Embryonic facial prominence (tissue), 1 donor: ENCODE measurements at regions not wholly inside any gene's neighbourhood (a gene's known extent, or its start where the extent isn't known, plus 50 kb on each side); places are given as distances from the start of the nearest gene placed in this dataset.
"Not testable (repeated sequence)": the region's sequence is repeated elsewhere in the genome, so short reads cannot be mapped to it uniquely, and the experiment has no call there.

ENCODE experiments used
- DNase-seq: peaks from one replicate; pipeline ENCODE4 v3.0.0-alpha.2; 2016; ENCODE audit errors: extremely low spot score

- no peak for DNase-seq
Measured at GRCh38 chr6:86476311-86476710, 461.0 kb upstream of the HTR1E start.

DNA sequence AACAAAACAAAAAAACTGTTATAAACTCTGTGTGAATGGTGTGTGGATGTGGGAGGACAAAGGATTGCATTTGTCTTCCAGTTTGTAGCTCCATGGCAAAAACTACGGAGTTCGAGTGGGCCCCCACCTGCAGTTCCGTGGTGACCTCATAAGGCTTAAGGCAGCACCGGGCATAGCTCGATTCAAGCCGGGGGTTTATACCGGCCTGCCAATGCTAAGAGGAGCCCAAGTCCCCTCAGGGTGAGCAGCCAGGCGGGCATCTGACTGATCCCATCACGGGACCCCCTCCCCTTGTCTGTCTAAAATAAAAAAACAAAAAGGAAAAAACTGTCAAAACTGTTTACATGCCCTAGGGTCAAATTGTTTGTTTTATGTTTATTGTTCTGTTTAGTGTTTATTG lies 463.2 kb upstream of the HTR1E start:
- DNase-seq: no peak

DNA sequence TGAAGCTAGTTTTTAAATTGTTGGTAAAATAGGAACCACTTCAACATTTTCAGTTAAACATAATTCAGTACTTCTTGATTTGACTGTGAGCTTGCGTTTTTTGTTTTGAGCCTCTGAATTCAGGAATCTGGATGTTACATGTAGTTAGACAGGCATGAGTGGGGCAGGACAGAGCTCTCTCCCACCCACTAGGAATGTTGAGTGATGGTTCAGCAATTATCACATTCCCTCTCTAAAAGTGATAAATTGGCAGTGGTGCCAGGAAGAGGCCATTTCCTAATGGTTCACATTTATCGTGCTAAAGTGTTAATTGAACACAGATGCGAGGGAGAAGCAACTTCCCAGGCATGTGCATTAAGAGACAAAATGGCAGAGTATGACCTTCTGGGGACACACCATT lies 465.5 kb upstream of the HTR1E start:
- DNase-seq: no peak

DNA sequence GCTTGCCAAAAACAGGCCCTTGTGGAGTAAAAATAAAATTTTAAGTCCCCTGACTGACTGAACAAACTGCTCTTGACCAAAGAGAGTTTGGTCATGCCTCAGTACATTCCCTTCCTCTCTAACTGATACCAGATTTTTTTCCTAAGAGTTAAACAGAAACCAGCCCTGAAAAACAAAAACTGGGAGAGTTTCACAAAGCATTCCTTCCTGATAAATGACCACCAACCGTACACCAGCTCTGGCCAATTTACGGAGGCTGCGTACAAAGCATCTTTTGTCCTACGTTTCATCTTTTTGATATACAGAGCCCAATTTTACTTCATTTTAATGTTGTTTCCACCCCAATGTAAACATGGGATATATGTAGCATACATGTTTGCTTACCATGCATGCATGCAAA lies 477.4 kb upstream of the HTR1E start:
- no peak for DNase-seq

- DNase-seq: no peak
Measured at GRCh38 chr6:86456821-86457220, 480.5 kb upstream of the HTR1E start.

DNA sequence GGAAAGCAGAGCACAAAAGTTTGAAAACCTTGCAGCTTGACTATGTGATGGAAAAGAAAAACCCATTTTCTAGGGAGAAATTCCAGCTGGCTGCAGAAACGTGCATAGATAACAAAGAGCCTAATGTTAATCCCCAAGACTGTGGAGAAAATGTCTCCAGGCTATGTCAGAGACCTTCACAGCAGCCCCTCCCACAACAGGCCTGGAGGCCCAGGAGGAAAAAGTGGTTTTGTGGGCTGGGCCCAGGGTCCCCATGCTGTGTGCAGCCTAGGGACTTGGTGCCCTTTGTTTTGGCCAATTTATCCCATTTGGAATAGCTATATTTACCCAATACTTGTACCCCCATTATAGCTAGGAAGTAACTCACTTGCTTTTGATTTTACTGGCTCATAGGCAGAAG lies 484.1 kb upstream of the HTR1E start:
- DNase-seq: no peak

- DNase-seq: no peak
Measured at GRCh38 chr6:86448398-86448797, 488.9 kb upstream of the HTR1E start.

DNA sequence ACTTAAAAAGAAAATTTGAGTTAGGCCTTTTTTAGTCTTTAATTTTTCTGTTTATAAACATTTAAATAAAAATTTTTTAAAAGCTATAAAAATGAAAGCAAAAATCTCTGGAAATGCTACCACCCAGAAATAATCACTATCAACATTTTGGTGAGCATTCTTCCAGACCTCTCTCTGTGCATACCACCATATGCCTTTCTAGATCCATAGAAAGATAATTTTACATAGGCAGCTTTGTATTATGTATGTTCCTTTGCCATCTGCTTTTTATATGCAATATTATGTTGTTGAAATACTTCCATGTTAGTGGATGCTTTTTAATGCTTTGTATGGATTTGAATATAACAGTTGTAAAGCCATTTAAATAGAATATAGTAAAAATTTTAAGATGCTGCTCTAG lies 496.7 kb upstream of the HTR1E start:
- DNase-seq: no peak

GRCh38 chr6:86423571-86423970 lies 513.8 kb upstream of the HTR1E start:
- no peak for DNase-seq

- no peak for DNase-seq
Measured at GRCh38 chr6:86412057-86412456, 525.3 kb upstream of the HTR1E start.

DNA sequence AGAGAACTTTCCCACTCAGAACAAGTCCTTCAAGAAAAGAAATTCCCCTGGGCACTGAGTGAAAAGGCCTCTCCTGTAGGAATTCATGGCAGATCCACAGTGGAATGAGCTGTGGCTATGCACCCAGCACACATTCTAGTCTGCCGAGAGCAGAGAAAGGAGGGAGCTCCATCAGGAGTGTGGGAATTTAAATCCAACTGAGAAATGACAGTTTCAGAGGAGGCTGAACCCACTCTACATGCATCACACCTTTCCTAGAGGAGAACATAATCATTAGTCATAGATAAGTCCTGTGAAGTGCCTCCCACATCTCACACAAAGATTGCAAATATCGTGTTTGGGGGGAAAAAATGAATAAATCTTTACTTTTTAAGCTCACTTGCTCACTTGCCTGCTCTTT lies 530.2 kb upstream of the HTR1E start:
- no peak for DNase-seq

- DNase-seq: not testable (repeated sequence)
Measured at GRCh38 chr6:86392850-86393249, 544.5 kb upstream of the HTR1E start.

DNA sequence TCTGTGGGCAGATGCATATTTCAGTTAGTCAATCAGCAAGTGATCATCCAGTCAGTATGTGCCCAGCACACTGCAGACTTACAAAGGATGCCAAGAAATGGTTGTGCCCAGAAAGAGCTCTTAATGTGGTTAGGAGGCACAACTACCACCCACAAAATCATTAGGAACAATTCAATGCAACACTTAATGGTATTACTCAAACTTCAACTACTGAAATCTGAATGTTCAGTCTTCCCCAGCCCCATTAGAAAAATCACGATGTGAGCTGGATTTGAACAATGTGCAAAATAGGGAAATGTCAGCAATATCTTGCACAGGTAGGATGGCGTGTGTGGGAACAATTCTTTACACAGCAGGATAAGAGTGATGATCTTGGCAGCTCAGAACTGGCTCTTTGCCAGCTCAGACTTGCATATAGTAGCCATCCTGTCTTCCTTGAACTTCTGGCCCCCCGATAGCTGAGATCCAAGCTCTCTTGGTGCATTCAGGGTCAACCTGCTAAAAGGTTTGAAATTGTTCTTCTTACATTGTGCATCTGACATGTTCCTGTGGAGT lies 556.7 kb upstream of the HTR1E start:
- DNase-seq: no peak

GRCh38 chr6:86357877-86358276 lies 579.5 kb upstream of the HTR1E start:
- DNase-seq: no peak

DNA sequence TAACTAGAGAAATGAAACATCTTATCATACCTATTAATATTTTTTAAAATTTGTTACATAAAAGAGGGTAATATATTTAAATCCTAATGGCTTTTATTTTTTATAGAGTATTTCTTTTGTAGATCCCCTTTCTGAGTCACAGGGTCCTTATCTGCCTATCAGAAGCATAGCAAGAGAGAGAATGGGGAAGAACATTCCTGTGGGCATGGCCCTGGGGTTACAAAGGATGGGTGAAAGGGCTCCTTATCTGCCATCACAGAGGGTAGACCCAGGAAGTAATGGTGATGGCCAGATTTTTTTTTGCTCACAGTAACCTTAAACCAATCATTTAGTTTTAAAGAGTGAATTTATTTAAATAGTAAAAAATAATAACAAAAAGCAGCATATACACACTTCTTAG lies 582.1 kb upstream of the HTR1E start:
- no peak for DNase-seq

GRCh38 chr6:86331919-86332318 lies 605.4 kb upstream of the HTR1E start:
- DNase-seq: no peak

- no peak for DNase-seq
Measured at GRCh38 chr6:86331265-86331840, 606.0 kb upstream of the HTR1E start.

DNA sequence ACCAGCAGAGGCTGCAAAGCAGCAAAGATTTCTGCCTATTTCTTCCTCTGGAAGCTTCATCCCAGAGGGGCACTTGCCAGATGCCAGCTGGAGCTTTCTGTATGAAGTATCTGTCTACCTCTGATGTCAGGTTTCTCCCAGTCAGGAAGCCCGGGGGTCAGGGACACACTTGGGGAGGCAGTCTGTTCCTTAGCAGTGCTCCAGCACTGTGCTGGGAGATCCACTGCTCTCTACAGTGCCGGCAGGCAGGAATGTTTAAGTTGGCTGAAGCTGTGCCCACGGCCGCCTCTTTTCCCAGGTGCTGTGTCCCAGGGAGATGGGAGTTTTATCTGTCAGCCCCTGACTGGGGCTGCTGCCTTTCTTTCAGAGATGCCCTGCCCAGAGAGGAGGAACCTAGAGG lies 631.1 kb upstream of the HTR1E start:
- DNase-seq: no peak

DNA sequence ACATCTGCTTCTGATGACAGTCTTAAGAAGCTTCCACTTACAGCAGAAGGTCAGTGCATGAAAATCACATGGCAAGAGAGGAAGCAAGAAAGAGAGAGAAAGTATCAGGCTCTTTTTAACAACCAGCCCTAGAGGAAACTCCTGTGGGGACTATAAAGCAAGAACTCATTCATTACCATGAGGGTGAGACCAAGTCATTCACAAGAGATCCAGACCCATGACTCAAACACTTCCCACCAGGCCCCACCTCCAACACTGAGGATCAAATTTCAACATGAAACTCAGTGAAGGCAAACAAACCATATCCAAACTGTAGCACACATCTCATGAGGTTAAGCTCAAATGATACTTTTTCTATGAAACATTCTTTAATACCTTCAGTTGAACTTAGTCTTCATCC lies 643.2 kb upstream of the SYNCRIP start:
- DNase-seq: no peak

DNA sequence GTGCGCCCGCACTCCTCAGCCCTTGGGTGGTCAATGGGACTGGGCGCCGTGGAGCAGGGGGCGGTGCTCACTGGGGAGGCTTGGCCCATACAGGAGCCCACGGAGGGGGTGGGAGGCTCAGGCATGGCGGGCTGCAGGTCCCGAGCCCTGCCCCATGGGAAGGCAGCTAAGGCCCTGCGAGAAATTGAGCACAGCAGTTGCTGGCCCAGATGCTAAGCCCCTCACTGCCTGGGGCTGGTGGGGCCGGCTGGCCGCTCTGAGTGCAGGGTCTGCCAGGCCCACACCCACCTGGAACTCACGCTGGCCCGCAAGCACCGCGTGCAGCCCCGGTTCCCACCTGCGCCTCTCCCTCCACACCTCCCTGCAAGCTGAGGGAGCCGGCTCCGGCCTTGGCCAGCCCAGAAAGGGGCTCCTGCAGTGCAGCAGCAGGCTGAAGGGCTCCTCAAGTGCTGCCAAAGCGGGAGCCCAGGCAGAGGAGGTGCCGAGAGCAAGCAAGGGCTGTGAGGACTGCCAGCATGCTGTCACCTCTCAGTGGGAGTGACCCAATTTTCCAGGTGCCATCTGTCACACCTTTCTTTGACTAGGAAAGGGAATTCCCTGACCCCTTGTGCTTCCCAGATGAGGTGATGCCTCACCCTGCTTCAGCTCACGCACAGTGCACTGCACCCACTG lies 642.3 kb upstream of the SYNCRIP start:
- DNase-seq: not testable (repeated sequence)

DNA sequence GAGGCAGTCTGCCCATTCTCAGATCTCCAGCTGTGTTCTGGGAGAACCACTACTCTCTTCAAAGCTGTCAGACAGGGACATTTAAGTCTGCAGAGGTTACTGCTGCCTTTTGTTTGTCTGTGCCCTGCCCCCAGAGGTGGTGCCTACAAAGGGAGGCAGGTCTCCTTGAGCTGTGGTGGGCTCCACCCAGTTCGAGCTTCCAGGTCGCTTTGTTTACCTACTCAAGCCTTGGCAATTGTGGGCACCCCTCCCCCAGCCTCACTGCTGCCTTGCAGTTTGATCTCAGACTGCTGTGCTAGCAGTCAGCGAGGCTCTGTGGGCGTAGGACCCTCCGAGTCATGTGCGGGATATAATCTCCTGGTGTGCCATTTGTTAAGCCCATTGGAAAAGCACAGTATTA lies 640.9 kb upstream of the SYNCRIP start:
- not testable (repeated sequence) for DNase-seq

- no peak for DNase-seq
Measured at GRCh38 chr6:86276056-86276455, 633.4 kb upstream of the SYNCRIP start.

DNA sequence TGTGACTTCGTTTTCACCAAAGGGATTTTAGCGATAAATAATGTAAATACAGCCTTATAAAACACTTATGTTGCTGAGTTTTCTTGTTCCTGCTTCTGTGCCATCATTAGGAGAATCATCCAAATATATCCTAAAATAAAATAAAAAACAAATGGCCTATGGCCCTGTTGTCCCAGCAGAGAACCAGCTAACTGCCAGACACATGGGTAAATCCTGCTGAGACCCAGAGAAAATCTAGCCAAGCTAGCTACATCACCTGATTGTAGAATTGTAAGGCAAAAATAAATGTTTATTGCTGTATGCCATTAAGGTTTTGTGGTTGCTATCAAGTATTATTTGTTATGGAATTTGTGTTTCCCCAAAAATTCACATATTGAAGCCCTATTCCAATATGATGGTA lies 631.2 kb upstream of the SYNCRIP start:
- no peak for DNase-seq
